Pancreas (tissue), 10 donors: ENCODE measurements at regions not wholly inside any gene's neighbourhood (a gene's known extent, or its start where the extent isn't known, plus 50 kb on each side); places are given as distances from the start of the nearest gene placed in this dataset.

Experiments used
- ATAC-seq, 4 donors: fragments of 200-7000 bp; cut with Tn5 transposase; one replicate each; pipeline versions ENCODE4 v1.8.0 to v1.9.1; 2020; ENCODE audit warnings: mild to moderate bottlenecking in 4 of 4, moderate library complexity in 4 of 4
- DNase-seq, 6 donors: peaks; one replicate each; pipeline ENCODE4 v3.0.0-alpha.2; 2020
- FAIRE-seq: peaks from 2 replicates; lab custom pipeline; 2012; peaks lifted over from hg19 to GRCh38; lab: Jason Lieb, UNC
- H3K27ac ChIP-seq, 4 donors: fragments of 200-600 bp; sonication (generic); 1 replicate in 3 of 4; 2 replicates in 1 of 4; pipeline versions ENCODE4 v1.5.0 to v1.8.0; 2020
- H3K27me3 ChIP-seq, 4 donors: fragments of 200-600 bp; one replicate each; pipeline ENCODE4 v1.8.0; 2021
- H3K36me3 ChIP-seq, 3 donors: fragments of 200-600 bp; sonication (generic) in 1 of 3; one replicate each; pipeline versions ENCODE4 v1.5.0 to v1.8.0; 2020 to 2021
- H3K4me1 ChIP-seq, 3 donors: fragments of 200-600 bp; one replicate each; pipeline ENCODE4 v1.8.0; 2021
- H3K4me3 ChIP-seq, 4 donors: fragments of 200-600 bp; sonication (generic) in 2 of 4; one replicate each; pipeline versions ENCODE4 v1.5.0 to v1.8.0; 2020 to 2021
- H3K9me3 ChIP-seq, 4 donors: fragments of 200-600 bp; one replicate each; pipeline ENCODE4 v1.8.0; 2021
- CTCF ChIP-seq, 4 donors: fragments of 200-600 bp; sonication (generic) in 3 of 4; IDR thresholded peaks; one replicate each; pipeline versions ENCODE4 v1.5.0 to v1.8.0; 2021; ENCODE audit warnings: antibody characterized with exemption in 4 of 4
- WGBS, 2 donors: extraction: QIAGEN DNeasy Blood & Tissue Kit; methylation state at CpG; one replicate each; pipeline ENCODE4 v1.1.7; 2013; 5-methylcytosine and 5-hydroxymethylcytosine counted together
- intact Hi-C, 3 donors: fragments of 100-400 bp; cut with DNase I; formaldehyde crosslinking; loops; one replicate each; pipeline versions ENCODE4 v1.11.1 to v1.14.2; 2022
- donor health status: healthy with polysubstance abuse.
- donor health status: DM: no; HTN: no; CAD: no; lungs with moderate emphysema.
- donor health status: DM: no; HTN: no; CAD: no.
- donor health status: control.
- donor health status: control.
- donor health status: Bipolar disorder and iron deficiency.
- donor health status: DM: yes; HTN: yes; CAD: no.
- donor health status: DM: no; HTN: no; CAD: no.
- donor health status: DM: no; HTN: no; CAD: no.
- donor health status: DM: yes; HTN: yes; CAD: no.

DNA sequence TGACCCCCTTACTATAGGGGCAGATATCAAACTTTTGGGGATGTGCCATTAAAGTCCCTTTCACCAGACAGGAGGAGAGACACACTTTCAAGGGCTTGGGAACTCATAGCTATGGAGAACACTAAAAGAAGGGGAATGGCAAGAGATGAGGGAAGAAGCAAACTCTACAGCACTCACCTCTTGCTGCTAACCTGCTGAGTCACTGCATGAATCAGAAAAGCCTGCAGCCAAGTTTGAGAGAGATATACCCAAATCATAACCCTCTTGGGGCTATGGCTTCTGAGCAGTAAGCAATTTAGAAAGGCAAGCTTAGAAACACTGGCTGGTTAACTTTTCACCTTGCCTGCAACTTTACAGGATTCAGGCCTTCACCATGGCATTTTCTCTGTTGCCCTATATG is 1028.0 kb downstream of the UQCRFS1 start:
- DNase-seq = no peak
- H3K9me3 ChIP-seq = no peaks in the 10 kb centered on the region
- H3K4me1 ChIP-seq = no peaks in the 10 kb centered on the region
- no peaks in the 10 kb centered on the region for H3K27me3 ChIP-seq
- no peak for FAIRE-seq
- no peak for TF ChIP-seq CTCF (IDR thresholded peaks at IDR 0.05)
- intact Hi-C loops = no loop called here
- no peak for ATAC-seq
- no peak overlapping the region for H3K4me3 ChIP-seq
- H3K27ac ChIP-seq = no peak overlapping the region
- no peaks in the 10 kb centered on the region for H3K36me3 ChIP-seq

- no peak overlapping the region for H3K27ac ChIP-seq
- DNase-seq (no peak), FAIRE-seq (no peak), ATAC-seq (no peak)
- TF ChIP-seq CTCF (IDR thresholded peaks at IDR 0.05) = no peak
- no peak overlapping the region for H3K4me3 ChIP-seq
- no peaks in the 10 kb centered on the region for H3K9me3 ChIP-seq
- no peaks in the 10 kb centered on the region for H3K27me3 ChIP-seq
- no peaks in the 10 kb centered on the region for H3K4me1 ChIP-seq
- no peaks in the 10 kb centered on the region for H3K36me3 ChIP-seq
- intact Hi-C loops = no loop called here
- 0% methylated on average over 1 of the region's 1 CpG for WGBS, 2 donors
Observed at GRCh38 chr19:28176193-28176592, 1036.8 kb downstream of the UQCRFS1 start.

DNA sequence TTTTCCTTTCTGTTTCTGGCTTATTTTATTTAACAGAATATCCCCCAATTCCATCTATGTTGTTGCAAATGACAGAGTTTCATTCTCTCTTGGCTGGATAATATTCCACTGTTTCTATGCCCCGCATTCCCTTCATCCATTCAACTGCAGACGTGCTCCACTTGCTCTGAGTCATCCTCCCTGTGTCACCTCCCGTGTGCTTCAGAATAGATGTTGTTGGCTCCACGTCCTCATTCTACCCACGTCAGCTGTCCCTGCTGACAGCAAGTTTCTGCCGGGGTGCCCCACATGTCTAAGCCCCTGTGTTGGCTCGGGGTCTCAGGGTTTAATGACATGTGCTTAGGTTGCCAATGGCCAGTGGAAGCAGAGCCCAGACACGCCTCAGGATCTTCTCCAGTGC is 1041.0 kb downstream of the UQCRFS1 start:
- FAIRE-seq = no peak
- 70 to 86% methylated on average over 8 of the region's 8 CpGs for WGBS, 2 donors

DNA sequence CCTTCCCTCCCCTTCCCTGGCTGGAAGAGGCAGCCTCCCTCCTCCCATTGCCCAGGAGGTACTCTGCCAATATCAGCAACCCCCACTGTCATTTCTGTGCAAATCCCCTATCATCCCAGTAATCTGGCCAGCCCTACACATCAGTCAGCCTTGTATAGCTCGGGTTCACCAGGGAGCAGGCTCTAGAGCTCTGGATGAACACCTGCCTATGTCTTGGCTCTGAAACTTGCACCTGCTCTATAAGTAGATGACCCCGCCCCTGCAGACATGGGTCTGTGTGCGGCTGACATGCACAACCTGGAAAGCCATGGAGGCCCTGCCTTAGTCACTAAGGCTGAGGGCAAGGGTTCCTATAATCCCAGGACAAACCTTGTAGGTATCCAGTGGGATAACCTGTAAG is 1042.9 kb downstream of the UQCRFS1 start:
- WGBS, 2 donors = 50 to 67% methylated on average over 3 of the region's 3 CpGs
- DNase-seq = no peak
- no peaks in the 10 kb centered on the region for H3K4me1 ChIP-seq

More for the DNA sequence above, 1041.0 kb downstream of the UQCRFS1 start:
- Histone ChIP-seq H3K27me3 (no peaks in the 10 kb centered on the region), H3K36me3 (no peaks in the 10 kb centered on the region), H3K4me1 (no peaks in the 10 kb centered on the region), H3K9me3 (no peaks in the 10 kb centered on the region), H3K27ac (no peak overlapping the region), H3K4me3 (no peak overlapping the region)
- no peak for TF ChIP-seq CTCF (IDR thresholded peaks at IDR 0.05)
- DNase-seq = no peak
- intact Hi-C loops = no loop called here
- no peak for ATAC-seq

More for the DNA sequence above, 1042.9 kb downstream of the UQCRFS1 start:
- FAIRE-seq (no peak), ATAC-seq (no peak)
- H3K27me3 ChIP-seq = no peaks in the 10 kb centered on the region
- intact Hi-C loops = no loop called here
- no peak for TF ChIP-seq CTCF (IDR thresholded peaks at IDR 0.05)
- no peak overlapping the region for H3K27ac ChIP-seq
- H3K9me3 ChIP-seq = no peaks in the 10 kb centered on the region
- no peak overlapping the region for H3K4me3 ChIP-seq
- H3K36me3 ChIP-seq = no peaks in the 10 kb centered on the region
